ENCODE measurements at regions not wholly inside any gene's neighbourhood (a gene's known extent, or its start where the extent isn't known, plus 50 kb on each side); places are given as distances from the start of the nearest gene placed in this dataset.

GRCh38 chr1:87615491-87615890 is 286.8 kb downstream of the LMO4 start:
- no peak for DNase-seq (ENCODE audit: low read depth, low spot score)

- no peak for DNase-seq (ENCODE audit: low read depth, low spot score)
These were observed 287.2 kb downstream of the LMO4 start for GRCh38 chr1:87615901-87616300.

- no peak for DNase-seq (ENCODE audit: low read depth, low spot score)
These were observed 292.1 kb downstream of the LMO4 start for GRCh38 chr1:87620807-87621206.

GRCh38 chr1:87629673-87630072 is 301.0 kb downstream of the LMO4 start:
- DNase-seq (ENCODE audit: low read depth, low spot score), result no peak

- DNase-seq (ENCODE audit: low read depth, low spot score), result no peak
These were observed 303.6 kb downstream of the LMO4 start for GRCh38 chr1:87632232-87632631.

- no peak for DNase-seq (ENCODE audit: low read depth, low spot score)
These were observed 307.7 kb downstream of the LMO4 start for GRCh38 chr1:87636198-87636892.

- no peak for DNase-seq (ENCODE audit: low read depth, low spot score)
These were observed 310.0 kb downstream of the LMO4 start for GRCh38 chr1:87638636-87639035.

- no peak for DNase-seq (ENCODE audit: low read depth, low spot score)
These were observed 313.3 kb downstream of the LMO4 start for GRCh38 chr1:87641996-87642395.

GRCh38 chr1:87642581-87643221 is 314.0 kb downstream of the LMO4 start:
- peak; percentile 7 for DNase-seq (ENCODE audit: low read depth, low spot score)

GRCh38 chr1:87644033-87644578 is 315.4 kb downstream of the LMO4 start:
- DNase-seq (ENCODE audit: low read depth, low spot score), result no peak

GRCh38 chr1:87644579-87645190 is 316.0 kb downstream of the LMO4 start:
- DNase-seq (ENCODE audit: low read depth, low spot score), result no peak

- DNase-seq (ENCODE audit: low read depth, low spot score), result no peak
These were observed 318.9 kb downstream of the LMO4 start for GRCh38 chr1:87647430-87648177.

- no peak for DNase-seq (ENCODE audit: low read depth, low spot score)
These were observed 319.8 kb downstream of the LMO4 start for GRCh38 chr1:87648323-87649119.

- no peak for DNase-seq (ENCODE audit: low read depth, low spot score)
These were observed 321.6 kb downstream of the LMO4 start for GRCh38 chr1:87650306-87650705.

- no peak for DNase-seq (ENCODE audit: low read depth, low spot score)
These were observed 323.5 kb downstream of the LMO4 start for GRCh38 chr1:87652176-87652575.

GRCh38 chr1:87665151-87665550 is 336.5 kb downstream of the LMO4 start:
- no peak for DNase-seq (ENCODE audit: low read depth, low spot score)

- DNase-seq (ENCODE audit: low read depth, low spot score), result no peak
These were observed 338.0 kb downstream of the LMO4 start for GRCh38 chr1:87666681-87667080.

GRCh38 chr1:87669674-87670073 is 341.0 kb downstream of the LMO4 start:
- no peak for DNase-seq (ENCODE audit: low read depth, low spot score)

- DNase-seq (ENCODE audit: low read depth, low spot score), result no peak
These were observed 344.6 kb downstream of the LMO4 start for GRCh38 chr1:87673309-87673708.

- DNase-seq (ENCODE audit: low read depth, low spot score), result no peak
These were observed 345.1 kb downstream of the LMO4 start for GRCh38 chr1:87673748-87674147.

- no peak for DNase-seq (ENCODE audit: low read depth, low spot score)
These were observed 346.1 kb downstream of the LMO4 start for GRCh38 chr1:87674791-87675190.
